AG08395 (cell line): ENCODE measurements at regions not wholly inside any gene's neighbourhood (a gene's known extent, or its start where the extent isn't known, plus 50 kb on each side); places are given as distances from the start of the nearest gene placed in this dataset.
"Not testable (repeated sequence)": the region's sequence is repeated elsewhere in the genome, so short reads cannot be mapped to it uniquely, and the experiment has no call there.

ENCODE experiments used
- DNase-seq: peaks from one replicate; pipeline ENCODE4 v3.0.0; 2012; ENCODE audit warnings: mixed read lengths, low spot score

- not testable (repeated sequence) for DNase-seq
Measured at GRCh38 chr14:27799066-27800028, 967.2 kb upstream of the FOXG1 start.

- not testable (repeated sequence) for DNase-seq
Measured at GRCh38 chr14:27817746-27818430, 948.7 kb upstream of the FOXG1 start.

- DNase-seq, result not testable (repeated sequence)
Measured at GRCh38 chr14:27826149-27826548, 940.4 kb upstream of the FOXG1 start.

- not testable (repeated sequence) for DNase-seq
Measured at GRCh38 chr14:27831978-27832377, 934.6 kb upstream of the FOXG1 start.

- not testable (repeated sequence) for DNase-seq
Measured at GRCh38 chr14:27833001-27833400, 933.6 kb upstream of the FOXG1 start.

- DNase-seq, result no peak
Measured at GRCh38 chr14:27836386-27836785, 930.2 kb upstream of the FOXG1 start.

GRCh38 chr14:27845241-27845850 is 921.2 kb upstream of the FOXG1 start:
- DNase-seq, result no peak

- DNase-seq, result no peak
Measured at GRCh38 chr14:27845902-27846301, 920.7 kb upstream of the FOXG1 start.

GRCh38 chr14:27847480-27847879 is 919.1 kb upstream of the FOXG1 start:
- DNase-seq, result not testable (repeated sequence)

- DNase-seq, result not testable (repeated sequence)
Measured at GRCh38 chr14:27849193-27849592, 917.4 kb upstream of the FOXG1 start.

GRCh38 chr14:27862684-27863083 is 903.9 kb upstream of the FOXG1 start:
- no peak for DNase-seq

- no peak for DNase-seq
Measured at GRCh38 chr14:27863166-27863565, 903.4 kb upstream of the FOXG1 start.

- no peak for DNase-seq
Measured at GRCh38 chr14:27881063-27881462, 885.5 kb upstream of the FOXG1 start.

- no peak for DNase-seq
Measured at GRCh38 chr14:27881646-27882045, 884.9 kb upstream of the FOXG1 start.

GRCh38 chr14:27886256-27886655 is 880.3 kb upstream of the FOXG1 start:
- no peak for DNase-seq

- no peak for DNase-seq
Measured at GRCh38 chr14:27890259-27890658, 876.3 kb upstream of the FOXG1 start.

- DNase-seq, result not testable (repeated sequence)
Measured at GRCh38 chr14:27908484-27908883, 858.1 kb upstream of the FOXG1 start.

- DNase-seq, result no peak
Measured at GRCh38 chr14:27916326-27916725, 850.3 kb upstream of the FOXG1 start.

- no peak for DNase-seq
Measured at GRCh38 chr14:27917896-27918295, 848.7 kb upstream of the FOXG1 start.

- DNase-seq, result no peak
Measured at GRCh38 chr14:27927519-27927918, 839.1 kb upstream of the FOXG1 start.

- no peak for DNase-seq
Measured at GRCh38 chr14:27929797-27930347, 836.7 kb upstream of the FOXG1 start.

- DNase-seq, result no peak
Measured at GRCh38 chr14:27938392-27938791, 828.2 kb upstream of the FOXG1 start.
